ENCODE measurements at regions not wholly inside any gene's neighbourhood (a gene's known extent, or its start where the extent isn't known, plus 50 kb on each side); places are given as distances from the start of the nearest gene placed in this dataset.

DNA sequence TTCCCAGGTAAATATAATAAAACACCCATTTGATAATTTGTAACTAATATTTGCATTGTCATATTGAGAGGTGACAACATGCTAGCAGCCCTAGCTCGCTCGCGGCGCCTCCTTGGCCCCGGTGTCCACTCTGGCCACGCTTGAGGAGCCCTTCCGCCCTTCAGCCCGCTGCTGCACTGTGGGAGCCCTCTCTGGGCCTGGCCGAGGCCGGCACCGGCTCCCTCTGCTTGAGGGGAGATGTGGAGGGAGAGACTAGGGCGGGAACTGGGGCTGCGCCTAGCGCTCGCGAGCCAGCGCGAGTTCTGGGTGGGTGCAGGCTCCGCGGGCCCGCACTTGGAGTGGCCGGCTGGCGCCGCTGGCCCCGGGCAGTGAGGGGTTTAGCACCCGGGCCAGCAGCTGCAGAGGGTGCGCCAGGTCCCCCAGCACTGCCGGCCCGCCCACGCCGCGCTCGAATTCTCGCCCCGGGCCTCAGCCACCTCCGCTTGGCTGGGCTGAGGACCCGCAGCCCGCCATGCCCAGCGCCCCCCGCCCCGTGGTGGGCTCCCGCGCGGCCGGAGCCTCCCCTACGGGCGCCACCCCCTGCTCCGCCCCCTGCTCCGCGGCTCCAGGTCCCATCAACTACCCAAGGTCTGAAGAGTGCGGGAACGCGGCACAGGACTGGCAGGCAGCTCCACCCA lies 594.4 kb downstream of the SLITRK6 start:
- H3K4me1 ChIP-seq (ENCODE audit: control insufficient read depth, insufficient read depth, low read length), result no peaks in the 10 kb centered on the region
- RAD21 ChIA-PET (ENCODE audit: unreplicated experiment), result no interaction called here
- H3K4me3 ChIP-seq, result no peak overlapping the region
- H4K20me1 ChIP-seq (ENCODE audit: control insufficient read depth, insufficient read depth), result no peaks in the 10 kb centered on the region
- H3K27ac ChIP-seq (ENCODE audit: control insufficient read depth, insufficient read depth), result no peak overlapping the region
- WGBS (ENCODE audit: insufficient coverage, insufficient replicate concordance, low lambda C conversion rate, missing lambda C conversion rate), result 67% methylated on average over 30 of the region's 53 CpGs
- H2AFZ ChIP-seq (ENCODE audit: control insufficient read depth, low read depth, low read length), result no peak overlapping the region
- ATAC-seq (no peak), FAIRE-seq (no peak), DNase-seq (ENCODE audit: low read depth, low spot score) (no peak)
- POLR2A ChIA-PET, result no interaction called here
- no peak overlapping the region for H3K9ac ChIP-seq (ENCODE audit: control insufficient read depth, insufficient read depth, low read length)
- SMC1A ChIA-PET (ENCODE audit: uncharacterized antibody, unreplicated experiment), result no interaction called here
- no TSS peak for BruUV-seq (replicated peaks)
- H3K79me2 ChIP-seq (ENCODE audit: control insufficient read depth, insufficient read depth, low read length), result no peaks in the 10 kb centered on the region
- in situ Hi-C loops (cut with MboI), result no loop called here
- H3K4me2 ChIP-seq (ENCODE audit: control insufficient read depth, insufficient read depth), result no peak overlapping the region
- CTCF ChIA-PET, result no interaction called here
- no peaks in the 10 kb centered on the region; the same call in 2 of the 3 replicates for H3K9me3 ChIP-seq (replicated peaks; ENCODE audit: control insufficient read depth, insufficient read depth, low read length)
- no peaks in the 10 kb centered on the region for H3K36me3 ChIP-seq (ENCODE audit: control insufficient read depth in 2 of 2, insufficient read depth in 2 of 2, low read length in 1 of 2)
- no peaks in the 10 kb centered on the region for H3K27me3 ChIP-seq (replicated peaks in 1 of 2; ENCODE audit: control insufficient read depth in 2 of 2, insufficient read depth in 2 of 2, low read length in 1 of 2)
- intact Hi-C loops (cut with micrococcal nuclease; ENCODE audit: unreplicated experiment), result no loop called here
- TF ChIP-seq GABPA (IDR thresholded peaks at IDR 0.05; ENCODE audit: low read depth) (no peak), CREB1 (IDR thresholded peaks at IDR 0.05; ENCODE audit: low read depth) (no peak), MYC (IDR thresholded peaks at IDR 0.05; ENCODE audit: insufficient read depth, insufficient read length, insufficient replicate concordance, low read length, severe bottlenecking) (no peak), ZZZ3 (IDR thresholded peaks at IDR 0.05; ENCODE audit: control insufficient read depth, insufficient read length, low read depth) (no peak), BACH1 (IDR thresholded peaks at IDR 0.05; ENCODE audit: borderline replicate concordance) (no peak)
- TF ChIP-seq, protein P1, sequence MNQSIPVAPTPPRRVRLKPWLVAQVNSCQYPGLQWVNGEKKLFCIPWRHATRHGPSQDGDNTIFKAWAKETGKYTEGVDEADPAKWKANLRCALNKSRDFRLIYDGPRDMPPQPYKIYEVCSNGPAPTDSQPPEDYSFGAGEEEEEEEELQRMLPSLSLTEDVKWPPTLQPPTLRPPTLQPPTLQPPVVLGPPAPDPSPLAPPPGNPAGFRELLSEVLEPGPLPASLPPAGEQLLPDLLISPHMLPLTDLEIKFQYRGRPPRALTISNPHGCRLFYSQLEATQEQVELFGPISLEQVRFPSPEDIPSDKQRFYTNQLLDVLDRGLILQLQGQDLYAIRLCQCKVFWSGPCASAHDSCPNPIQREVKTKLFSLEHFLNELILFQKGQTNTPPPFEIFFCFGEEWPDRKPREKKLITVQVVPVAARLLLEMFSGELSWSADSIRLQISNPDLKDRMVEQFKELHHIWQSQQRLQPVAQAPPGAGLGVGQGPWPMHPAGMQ (IDR thresholded peaks at IDR 0.05; ENCODE audit: borderline replicate concordance), result no peak
- TF ChIP-seq, protein P2, sequence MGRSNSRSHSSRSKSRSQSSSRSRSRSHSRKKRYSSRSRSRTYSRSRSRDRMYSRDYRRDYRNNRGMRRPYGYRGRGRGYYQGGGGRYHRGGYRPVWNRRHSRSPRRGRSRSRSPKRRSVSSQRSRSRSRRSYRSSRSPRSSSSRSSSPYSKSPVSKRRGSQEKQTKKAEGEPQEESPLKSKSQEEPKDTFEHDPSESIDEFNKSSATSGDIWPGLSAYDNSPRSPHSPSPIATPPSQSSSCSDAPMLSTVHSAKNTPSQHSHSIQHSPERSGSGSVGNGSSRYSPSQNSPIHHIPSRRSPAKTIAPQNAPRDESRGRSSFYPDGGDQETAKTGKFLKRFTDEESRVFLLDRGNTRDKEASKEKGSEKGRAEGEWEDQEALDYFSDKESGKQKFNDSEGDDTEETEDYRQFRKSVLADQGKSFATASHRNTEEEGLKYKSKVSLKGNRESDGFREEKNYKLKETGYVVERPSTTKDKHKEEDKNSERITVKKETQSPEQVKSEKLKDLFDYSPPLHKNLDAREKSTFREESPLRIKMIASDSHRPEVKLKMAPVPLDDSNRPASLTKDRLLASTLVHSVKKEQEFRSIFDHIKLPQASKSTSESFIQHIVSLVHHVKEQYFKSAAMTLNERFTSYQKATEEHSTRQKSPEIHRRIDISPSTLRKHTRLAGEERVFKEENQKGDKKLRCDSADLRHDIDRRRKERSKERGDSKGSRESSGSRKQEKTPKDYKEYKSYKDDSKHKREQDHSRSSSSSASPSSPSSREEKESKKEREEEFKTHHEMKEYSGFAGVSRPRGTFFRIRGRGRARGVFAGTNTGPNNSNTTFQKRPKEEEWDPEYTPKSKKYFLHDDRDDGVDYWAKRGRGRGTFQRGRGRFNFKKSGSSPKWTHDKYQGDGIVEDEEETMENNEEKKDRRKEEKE (IDR thresholded peaks at IDR 0.05), result no peak
- TF ChIP-seq, protein P3, sequence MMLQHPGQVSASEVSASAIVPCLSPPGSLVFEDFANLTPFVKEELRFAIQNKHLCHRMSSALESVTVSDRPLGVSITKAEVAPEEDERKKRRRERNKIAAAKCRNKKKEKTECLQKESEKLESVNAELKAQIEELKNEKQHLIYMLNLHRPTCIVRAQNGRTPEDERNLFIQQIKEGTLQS (IDR thresholded peaks at IDR 0.05; ENCODE audit: borderline replicate concordance, extremely low read depth, low read depth, low read length), result no peak
- TF ChIP-seq, protein P4, sequence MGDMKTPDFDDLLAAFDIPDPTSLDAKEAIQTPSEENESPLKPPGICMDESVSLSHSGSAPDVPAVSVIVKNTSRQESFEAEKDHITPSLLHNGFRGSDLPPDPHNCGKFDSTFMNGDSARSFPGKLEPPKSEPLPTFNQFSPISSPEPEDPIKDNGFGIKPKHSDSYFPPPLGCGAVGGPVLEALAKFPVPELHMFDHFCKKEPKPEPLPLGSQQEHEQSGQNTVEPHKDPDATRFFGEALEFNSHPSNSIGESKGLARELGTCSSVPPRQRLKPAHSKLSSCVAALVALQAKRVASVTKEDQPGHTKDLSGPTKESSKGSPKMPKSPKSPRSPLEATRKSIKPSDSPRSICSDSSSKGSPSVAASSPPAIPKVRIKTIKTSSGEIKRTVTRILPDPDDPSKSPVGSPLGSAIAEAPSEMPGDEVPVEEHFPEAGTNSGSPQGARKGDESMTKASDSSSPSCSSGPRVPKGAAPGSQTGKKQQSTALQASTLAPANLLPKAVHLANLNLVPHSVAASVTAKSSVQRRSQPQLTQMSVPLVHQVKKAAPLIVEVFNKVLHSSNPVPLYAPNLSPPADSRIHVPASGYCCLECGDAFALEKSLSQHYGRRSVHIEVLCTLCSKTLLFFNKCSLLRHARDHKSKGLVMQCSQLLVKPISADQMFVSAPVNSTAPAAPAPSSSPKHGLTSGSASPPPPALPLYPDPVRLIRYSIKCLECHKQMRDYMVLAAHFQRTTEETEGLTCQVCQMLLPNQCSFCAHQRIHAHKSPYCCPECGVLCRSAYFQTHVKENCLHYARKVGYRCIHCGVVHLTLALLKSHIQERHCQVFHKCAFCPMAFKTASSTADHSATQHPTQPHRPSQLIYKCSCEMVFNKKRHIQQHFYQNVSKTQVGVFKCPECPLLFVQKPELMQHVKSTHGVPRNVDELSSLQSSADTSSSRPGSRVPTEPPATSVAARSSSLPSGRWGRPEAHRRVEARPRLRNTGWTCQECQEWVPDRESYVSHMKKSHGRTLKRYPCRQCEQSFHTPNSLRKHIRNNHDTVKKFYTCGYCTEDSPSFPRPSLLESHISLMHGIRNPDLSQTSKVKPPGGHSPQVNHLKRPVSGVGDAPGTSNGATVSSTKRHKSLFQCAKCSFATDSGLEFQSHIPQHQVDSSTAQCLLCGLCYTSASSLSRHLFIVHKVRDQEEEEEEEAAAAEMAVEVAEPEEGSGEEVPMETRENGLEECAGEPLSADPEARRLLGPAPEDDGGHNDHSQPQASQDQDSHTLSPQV (IDR thresholded peaks at IDR 0.05), result no peak
- TF ChIP-seq, protein P5, sequence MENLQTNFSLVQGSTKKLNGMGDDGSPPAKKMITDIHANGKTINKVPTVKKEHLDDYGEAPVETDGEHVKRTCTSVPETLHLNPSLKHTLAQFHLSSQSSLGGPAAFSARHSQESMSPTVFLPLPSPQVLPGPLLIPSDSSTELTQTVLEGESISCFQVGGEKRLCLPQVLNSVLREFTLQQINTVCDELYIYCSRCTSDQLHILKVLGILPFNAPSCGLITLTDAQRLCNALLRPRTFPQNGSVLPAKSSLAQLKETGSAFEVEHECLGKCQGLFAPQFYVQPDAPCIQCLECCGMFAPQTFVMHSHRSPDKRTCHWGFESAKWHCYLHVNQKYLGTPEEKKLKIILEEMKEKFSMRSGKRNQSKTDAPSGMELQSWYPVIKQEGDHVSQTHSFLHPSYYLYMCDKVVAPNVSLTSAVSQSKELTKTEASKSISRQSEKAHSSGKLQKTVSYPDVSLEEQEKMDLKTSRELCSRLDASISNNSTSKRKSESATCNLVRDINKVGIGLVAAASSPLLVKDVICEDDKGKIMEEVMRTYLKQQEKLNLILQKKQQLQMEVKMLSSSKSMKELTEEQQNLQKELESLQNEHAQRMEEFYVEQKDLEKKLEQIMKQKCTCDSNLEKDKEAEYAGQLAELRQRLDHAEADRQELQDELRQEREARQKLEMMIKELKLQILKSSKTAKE (IDR thresholded peaks at IDR 0.05; ENCODE audit: low read depth, poor library complexity, severe bottlenecking), result no peak
